ENCODE measurements at regions not wholly inside any gene's neighbourhood (a gene's known extent, or its start where the extent isn't known, plus 50 kb on each side); places are given as distances from the start of the nearest gene placed in this dataset.

- TF ChIP-seq CTCF (IDR thresholded peaks at IDR 0.05; ENCODE audit: control extremely low read depth in 1 of 3, insufficient read depth in 1 of 3, low read depth in 1 of 3, low read length in 3 of 3) (peak; percentile 15 to 46 (median 21); a peak in 3 of 4 replicates), E2F6 (IDR thresholded peaks at IDR 0.05) (no peak), NANOG (IDR thresholded peaks at IDR 0.05; ENCODE audit: insufficient read depth, low read depth, low read length, poor library complexity, severe bottlenecking) (no peak), TEAD4 (IDR thresholded peaks at IDR 0.05; ENCODE audit: low read depth, low read length) (peak; percentile 24; the same call in 1 of the 2 replicates), MAFK (IDR thresholded peaks at IDR 0.05; ENCODE audit: low read depth, low read length) (peak; percentile 31; the same call in 1 of the 2 replicates)
Observed at GRCh38 chr7:94301024-94301586, 93.6 kb upstream of the COL1A2 start (continued).

Data from H1 (cell line).